ENCODE measurements at regions not wholly inside any gene's neighbourhood (a gene's known extent, or its start where the extent isn't known, plus 50 kb on each side); places are given as distances from the start of the nearest gene placed in this dataset.

- TF ChIP-seq CTCF (IDR thresholded peaks at IDR 0.05): no peak
- no peak for TF ChIP-seq POLR2A (IDR thresholded peaks at IDR 0.05)
Measured at GRCh38 chr1:118334506-118334905, 149.5 kb upstream of the SPAG17 start.

Measured in ovary (tissue), 3 donors.